Posterior vena cava (tissue), 2 donors: ENCODE measurements at regions not wholly inside any gene's neighbourhood (a gene's known extent, or its start where the extent isn't known, plus 50 kb on each side); places are given as distances from the start of the nearest gene placed in this dataset.

ENCODE experiments used
- DNase-seq: peaks from one replicate; pipeline ENCODE4 v3.0.0-alpha.2; 2020; ENCODE audit warnings: low spot score
- intact Hi-C, 2 donors: fragments of 100-400 bp; cut with DNase I; formaldehyde crosslinking; loops; one replicate each; pipeline versions ENCODE4 v1.14.1 to v1.14.2; 2022 to 2023
- donor health status: DM: yes; HTN: yes; CAD: no.
- donor health status: DM: yes; HTN: yes; CAD: no.

DNA sequence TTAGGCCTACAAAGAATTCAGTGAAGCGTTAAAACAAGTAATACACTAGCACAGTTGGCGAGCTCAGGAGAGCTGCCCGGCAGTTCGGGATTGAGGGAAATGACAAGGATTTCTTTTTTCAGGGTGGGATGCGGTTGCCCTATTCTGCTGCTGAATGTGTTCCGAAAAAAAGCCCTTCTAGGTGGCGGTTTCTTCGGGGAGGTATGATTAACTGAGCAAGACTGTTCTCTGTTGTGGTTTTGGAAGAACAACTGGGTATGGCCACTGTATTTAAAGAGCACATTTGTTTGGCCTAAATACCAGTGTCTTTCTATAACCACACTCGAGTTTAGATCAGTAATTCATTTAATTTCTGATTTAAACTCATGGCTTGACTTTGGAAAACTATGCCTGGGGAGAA lies 459.7 kb upstream of the FAT1 start:
- intact Hi-C loops = no loop called here
- no peak for DNase-seq

DNA sequence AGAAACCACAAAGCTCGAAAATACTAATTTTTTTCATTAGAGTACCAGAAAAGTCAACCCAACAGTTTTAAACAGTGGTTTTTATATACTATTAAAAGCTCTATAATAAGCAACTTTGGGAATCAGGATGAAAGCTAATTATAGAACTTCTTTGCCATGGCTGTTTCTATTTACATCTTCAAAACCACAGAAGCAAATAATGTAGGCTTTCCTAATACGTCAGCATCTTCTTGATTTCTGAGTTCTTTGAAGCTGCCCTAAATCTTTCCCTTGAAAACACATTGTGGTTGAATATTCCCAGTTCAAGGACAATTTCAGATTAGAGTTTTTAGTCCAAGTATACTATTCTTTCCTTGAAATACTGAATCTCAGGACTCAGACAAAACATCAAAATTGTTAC lies 460.2 kb upstream of the FAT1 start:
- intact Hi-C loops = no loop called here
- no peak for DNase-seq

GRCh38 chr4:187184508-187184907 lies 460.9 kb upstream of the FAT1 start:
- intact Hi-C loops = no loop called here
- no peak for DNase-seq

GRCh38 chr4:187188118-187188517 lies 464.5 kb upstream of the FAT1 start:
- intact Hi-C loops = no loop called here

DNA sequence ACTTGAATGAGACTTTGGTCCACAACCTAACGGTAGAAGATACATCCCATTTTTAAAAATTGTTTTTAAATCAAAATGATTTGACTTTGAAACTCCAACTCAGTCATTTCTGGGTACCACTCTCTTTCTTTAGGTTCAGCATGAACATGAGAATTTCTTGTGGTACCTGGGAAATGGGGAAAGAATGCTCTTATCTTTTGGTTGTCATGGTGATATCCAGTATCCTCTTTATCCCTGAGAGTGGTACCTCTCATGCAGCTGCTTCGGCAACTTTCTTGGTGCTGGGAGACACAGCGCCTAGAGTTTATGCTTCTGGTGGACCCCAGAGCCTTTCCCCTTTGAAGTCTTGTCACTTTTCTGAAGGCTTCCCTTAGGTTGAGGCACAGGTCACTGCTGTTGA lies 465.1 kb upstream of the FAT1 start:
- DNase-seq = no peak
- intact Hi-C loops = no loop called here

More at GRCh38 chr4:187188118-187188517, 464.5 kb upstream of the FAT1 start:
- DNase-seq = no peak

DNA sequence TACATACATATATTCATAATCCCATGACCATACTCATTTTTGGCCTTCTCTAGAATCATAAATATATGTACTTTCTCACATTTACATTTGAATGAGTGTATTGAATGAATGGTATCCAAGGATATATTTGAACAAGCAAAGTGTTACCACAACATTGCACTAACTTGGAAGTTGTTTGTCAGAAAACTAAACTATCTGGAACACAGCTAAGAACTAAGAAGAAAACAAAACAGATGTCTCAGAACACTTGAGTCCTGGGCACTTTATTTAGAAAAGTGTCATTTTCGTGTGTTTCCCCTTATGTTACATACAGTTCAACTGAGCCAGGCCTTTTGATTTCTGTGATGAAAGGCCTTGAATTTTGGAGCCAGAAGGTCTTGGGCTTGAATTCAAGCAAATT lies 466.7 kb upstream of the FAT1 start:
- DNase-seq = no peak
- intact Hi-C loops = no loop called here

DNA sequence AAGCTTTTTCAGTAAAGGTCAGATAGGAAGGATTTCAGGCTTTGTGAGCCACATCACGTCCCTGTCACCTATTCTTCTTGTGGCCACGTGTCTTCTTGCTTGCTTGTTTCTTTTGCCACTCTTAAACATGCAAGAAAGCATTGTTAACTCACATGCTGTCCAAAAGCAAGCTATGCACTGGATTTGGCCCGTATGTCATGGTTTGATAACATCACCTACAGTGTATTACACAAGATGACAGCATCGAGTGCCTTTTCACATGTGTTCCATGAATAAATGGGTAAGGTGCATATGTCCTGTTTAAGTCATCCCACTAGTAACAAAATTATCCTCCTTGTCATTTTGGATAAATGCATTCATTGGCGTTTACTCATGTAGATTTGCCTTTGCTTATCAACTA lies 468.0 kb upstream of the FAT1 start:
- intact Hi-C loops = no loop called here
- no peak for DNase-seq

GRCh38 chr4:187192266-187192665 lies 468.6 kb upstream of the FAT1 start:
- intact Hi-C loops = no loop called here
- no peak for DNase-seq

- no peak for DNase-seq
- intact Hi-C loops = no loop called here
These were observed 469.5 kb upstream of the FAT1 start for GRCh38 chr4:187193141-187193540.

GRCh38 chr4:187204389-187204918 lies 480.8 kb upstream of the FAT1 start:
- intact Hi-C loops = no loop called here
- no peak for DNase-seq

- no peak for DNase-seq
- intact Hi-C loops = no loop called here
These were observed 484.3 kb upstream of the FAT1 start for GRCh38 chr4:187207931-187208330.

- intact Hi-C loops = no loop called here
- DNase-seq = no peak
These were observed 485.0 kb upstream of the FAT1 start for GRCh38 chr4:187208651-187209050.

GRCh38 chr4:187209921-187210613 lies 486.4 kb upstream of the FAT1 start:
- DNase-seq = no peak
- intact Hi-C loops = no loop called here

DNA sequence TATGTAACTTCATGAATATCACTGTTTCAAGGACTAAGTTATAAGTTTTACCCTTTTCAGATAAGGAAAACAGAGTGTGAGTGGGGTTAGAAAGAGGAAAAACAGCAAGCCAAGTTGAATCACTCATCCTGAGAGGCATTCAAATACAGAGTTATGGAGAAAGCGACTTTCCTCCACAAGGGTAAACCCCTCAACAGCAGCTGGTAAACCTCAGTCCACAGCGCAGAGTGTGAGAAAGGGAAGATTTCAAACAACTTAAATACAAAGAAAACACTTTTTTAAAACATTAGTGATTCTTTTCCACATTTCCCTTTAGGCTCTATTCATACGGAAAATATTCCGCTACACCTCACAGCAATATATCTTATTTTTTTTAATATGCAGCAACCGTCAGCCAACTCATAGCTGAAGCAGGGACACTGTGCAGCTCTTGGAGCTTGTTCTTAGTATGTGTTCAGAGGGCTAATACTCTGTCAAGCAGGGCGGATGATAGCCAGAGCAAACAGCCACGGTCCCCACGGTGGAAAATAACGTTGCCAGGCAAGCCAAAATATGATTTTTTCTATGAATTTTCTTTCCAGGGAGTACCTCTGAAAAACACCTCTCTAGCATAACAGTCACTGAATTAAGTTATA lies 488.9 kb upstream of the FAT1 start:
- DNase-seq = no peak
- intact Hi-C loops = no loop called here

GRCh38 chr4:187215438-187215837 lies 491.8 kb upstream of the FAT1 start:
- DNase-seq = no peak
- intact Hi-C loops = no loop called here

GRCh38 chr4:187218705-187219245 lies 495.1 kb upstream of the FAT1 start:
- no peak for DNase-seq
- intact Hi-C loops = no loop called here

GRCh38 chr4:187224560-187224959 lies 500.9 kb upstream of the FAT1 start:
- DNase-seq = no peak
- intact Hi-C loops = no loop called here

DNA sequence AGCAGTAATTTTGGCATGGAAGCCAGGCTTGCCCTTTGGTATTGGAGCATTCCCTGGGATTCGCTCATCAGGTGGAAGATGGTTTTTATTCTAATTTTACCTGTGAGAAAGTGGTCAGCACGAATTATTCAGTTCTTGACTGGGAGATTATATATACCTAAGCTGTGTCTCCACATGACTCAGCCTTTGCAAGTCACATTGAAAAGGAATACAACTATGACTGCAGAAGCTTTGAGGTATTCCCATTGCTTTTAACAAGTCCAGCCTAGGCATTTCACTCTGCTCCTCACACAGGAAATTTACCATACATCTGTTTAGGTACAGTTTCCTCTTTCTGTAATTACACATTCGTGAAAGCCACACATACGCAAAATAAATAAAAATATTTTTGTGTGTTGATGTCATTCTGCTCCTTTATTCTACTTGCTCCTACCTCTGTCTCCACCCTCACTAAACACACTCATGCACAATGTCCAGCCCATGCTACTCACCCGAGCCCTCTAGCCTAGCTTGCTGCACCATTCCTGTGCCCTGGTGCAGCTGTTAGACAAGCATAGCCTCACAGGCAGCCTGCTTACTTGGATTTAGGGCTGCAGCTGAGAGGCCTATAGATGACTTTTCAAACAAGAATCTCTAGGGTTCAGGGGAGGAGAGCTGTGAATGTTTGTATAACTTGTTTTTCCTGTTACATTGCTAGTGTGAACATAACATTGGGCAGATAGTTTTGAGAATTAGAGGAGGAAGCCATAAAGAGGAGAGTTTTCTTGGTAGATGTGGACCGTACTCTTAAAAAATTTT lies 504.4 kb upstream of the FAT1 start:
- intact Hi-C loops = no loop called here
- DNase-seq = no peak

GRCh38 chr4:187232196-187232595 lies 508.5 kb upstream of the FAT1 start:
- intact Hi-C loops = no loop called here
- no peak for DNase-seq

- no peak for DNase-seq
- intact Hi-C loops = no loop called here
These were observed 509.1 kb upstream of the FAT1 start for GRCh38 chr4:187232796-187233195.
